Hepatocyte (in vitro differentiated cells): ENCODE measurements at regions not wholly inside any gene's neighbourhood (a gene's known extent, or its start where the extent isn't known, plus 50 kb on each side); places are given as distances from the start of the nearest gene placed in this dataset.

Source experiments
- DNase-seq: peaks from one replicate; pipeline ENCODE4 v3.0.0-alpha.2; 2016; ENCODE audit warnings: low spot score
- H2AFZ ChIP-seq: fragments of 200-600 bp; sonication (generic); 2 replicates; pipeline ENCODE4 v1.6.0; 2016; ENCODE audit warnings: antibody characterized with exemption, mild to moderate bottlenecking
- H3K27ac ChIP-seq: fragments of 200-600 bp; sonication (generic); 2 replicates; pipeline ENCODE4 v1.5.1; 2016; ENCODE audit warnings: mild to moderate bottlenecking
- H3K27me3 ChIP-seq: fragments of 200-600 bp; sonication (generic); 2 replicates; pipeline ENCODE4 v1.6.1; 2016
- H3K36me3 ChIP-seq: fragments of 200-600 bp; sonication (generic); replicated peaks from 2 replicates; pipeline ENCODE4 v1.5.1; 2016; ENCODE audit warnings: low read depth; ENCODE audit not compliant: insufficient read depth
- H3K4me1 ChIP-seq: fragments of 200-600 bp; sonication (generic); 2 replicates; pipeline ENCODE4 v1.5.1; 2016; ENCODE audit warnings: mild to moderate bottlenecking, moderate library complexity; ENCODE audit not compliant: insufficient read depth
- H3K4me2 ChIP-seq: fragments of 200-600 bp; sonication (generic); 2 replicates; pipeline ENCODE4 v1.6.0; 2016
- H3K4me3 ChIP-seq: fragments of 200-600 bp; sonication (generic); 2 replicates; pipeline ENCODE4 v1.5.1; 2016; ENCODE audit warnings: mild to moderate bottlenecking
- H3K79me2 ChIP-seq: fragments of 200-600 bp; sonication (generic); 2 replicates; pipeline ENCODE4 v1.6.0; 2017; ENCODE audit warnings: mild to moderate bottlenecking
- H3K9me2 ChIP-seq: fragments of 200-600 bp; sonication (generic); replicated peaks from 2 replicates; pipeline ENCODE4 v1.6.0; 2017; ENCODE audit warnings: mild to moderate bottlenecking; ENCODE audit not compliant: insufficient read depth
- H3K9me3 ChIP-seq: fragments of 200-600 bp; sonication (generic); 2 replicates; pipeline ENCODE4 v1.5.1; 2016; ENCODE audit warnings: low read depth, mild to moderate bottlenecking
- H4K20me1 ChIP-seq: fragments of 200-600 bp; sonication (generic); 2 replicates; pipeline ENCODE4 v1.6.0; 2016; ENCODE audit warnings: mild to moderate bottlenecking; ENCODE audit not compliant: insufficient read depth, poor library complexity, severe bottlenecking
- EZH2 ChIP-seq: fragments of 200-600 bp; sonication (generic); IDR thresholded peaks from 2 replicates; pipeline ENCODE4 v1.6.1; 2016; ENCODE audit warnings: antibody characterized with exemption, mild to moderate bottlenecking, borderline replicate concordance
- EZH2phosphoT487 ChIP-seq: fragments of 200-600 bp; sonication (generic); IDR thresholded peaks from one replicate; pipeline ENCODE4 v1.6.1; 2018; ENCODE audit warnings: antibody characterized with exemption, mild to moderate bottlenecking, low read depth, moderate library complexity; ENCODE audit not compliant: unreplicated experiment, severe bottlenecking
- WGBS: methylation state at CpG from one replicate; pipeline ENCODE4 v1.1.6; 2016; ENCODE audit warnings: low lambda C conversion rate; ENCODE audit errors: missing lambda C conversion rate; 5-methylcytosine and 5-hydroxymethylcytosine counted together
- TF ChIP-seq, protein P1 (sequence below): fragments of 200-600 bp; sonication (generic); IDR thresholded peaks from 2 replicates; pipeline ENCODE4 v1.5.1; 2016; ENCODE audit warnings: antibody characterized with exemption, mild to moderate bottlenecking; ENCODE audit not compliant: poor library complexity

DNA sequence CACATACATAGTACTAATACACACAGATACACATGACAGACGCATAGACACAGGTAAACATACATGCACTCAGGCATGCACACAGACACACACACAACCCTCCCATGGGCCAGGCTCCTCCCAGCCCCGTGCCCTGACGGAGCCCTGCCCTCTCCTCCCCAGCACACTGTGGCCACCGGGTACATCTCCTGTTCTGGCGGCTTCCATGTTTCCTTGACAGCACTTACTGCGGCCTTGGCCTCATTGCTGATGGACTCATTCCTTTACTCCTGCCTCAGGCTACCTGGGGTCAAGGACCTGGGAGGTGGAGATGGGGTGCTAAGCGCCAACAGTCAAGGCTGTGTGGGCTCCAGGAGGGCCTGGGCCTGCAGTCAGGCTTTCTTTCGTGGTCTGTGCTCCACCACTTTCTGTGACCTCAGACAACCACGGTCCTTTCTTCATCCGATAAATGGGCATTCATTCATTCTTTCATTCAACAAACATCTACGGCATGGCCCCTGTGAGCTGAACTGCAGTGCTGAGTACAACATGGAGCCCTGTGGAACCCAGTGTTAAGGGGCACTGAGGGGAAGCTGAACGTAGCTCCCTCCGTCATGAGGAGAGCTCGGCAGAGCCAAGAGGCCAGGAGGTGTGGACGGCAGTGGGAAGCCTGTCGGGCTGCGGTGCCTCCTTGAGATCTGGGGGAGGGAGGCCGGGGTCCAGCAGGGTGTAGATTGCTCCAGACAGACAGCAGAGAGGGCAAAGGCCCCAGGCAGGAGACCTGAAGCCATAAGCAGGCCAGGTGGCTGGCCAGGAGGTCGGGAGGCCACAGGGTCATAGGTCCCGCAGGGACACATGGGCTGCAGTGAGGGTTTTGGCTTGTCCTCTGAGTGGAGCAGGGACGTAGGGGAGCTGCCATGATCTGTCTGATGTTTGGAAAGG lies 190.4 kb upstream of the HDAC4 start:
- H3K4me3 ChIP-seq: no peak overlapping the region
- whole genome bisulfite sequencing: 92% methylated on average over 21 of the region's 21 CpGs
- H3K36me3 ChIP-seq: no peaks in the 10 kb centered on the region
- H3K27me3 ChIP-seq: no peaks in the 10 kb centered on the region
- no peak for DNase-seq
- no peaks in the 10 kb centered on the region for H3K9me2 ChIP-seq
- H3K27ac ChIP-seq: no peak overlapping the region
- no peaks in the 10 kb centered on the region for H3K79me2 ChIP-seq
- H2AFZ ChIP-seq: no peak overlapping the region
- no peaks in the 10 kb centered on the region for H4K20me1 ChIP-seq
- H3K4me2 ChIP-seq: no peak overlapping the region
- no peak for TF ChIP-seq EZH2
- TF ChIP-seq EZH2phosphoT487: no peak
- TF ChIP-seq, protein P1, sequence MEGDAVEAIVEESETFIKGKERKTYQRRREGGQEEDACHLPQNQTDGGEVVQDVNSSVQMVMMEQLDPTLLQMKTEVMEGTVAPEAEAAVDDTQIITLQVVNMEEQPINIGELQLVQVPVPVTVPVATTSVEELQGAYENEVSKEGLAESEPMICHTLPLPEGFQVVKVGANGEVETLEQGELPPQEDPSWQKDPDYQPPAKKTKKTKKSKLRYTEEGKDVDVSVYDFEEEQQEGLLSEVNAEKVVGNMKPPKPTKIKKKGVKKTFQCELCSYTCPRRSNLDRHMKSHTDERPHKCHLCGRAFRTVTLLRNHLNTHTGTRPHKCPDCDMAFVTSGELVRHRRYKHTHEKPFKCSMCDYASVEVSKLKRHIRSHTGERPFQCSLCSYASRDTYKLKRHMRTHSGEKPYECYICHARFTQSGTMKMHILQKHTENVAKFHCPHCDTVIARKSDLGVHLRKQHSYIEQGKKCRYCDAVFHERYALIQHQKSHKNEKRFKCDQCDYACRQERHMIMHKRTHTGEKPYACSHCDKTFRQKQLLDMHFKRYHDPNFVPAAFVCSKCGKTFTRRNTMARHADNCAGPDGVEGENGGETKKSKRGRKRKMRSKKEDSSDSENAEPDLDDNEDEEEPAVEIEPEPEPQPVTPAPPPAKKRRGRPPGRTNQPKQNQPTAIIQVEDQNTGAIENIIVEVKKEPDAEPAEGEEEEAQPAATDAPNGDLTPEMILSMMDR: no peak
- H3K4me1 ChIP-seq: no peaks in the 10 kb centered on the region
- no peaks in the 10 kb centered on the region for H3K9me3 ChIP-seq

DNA sequence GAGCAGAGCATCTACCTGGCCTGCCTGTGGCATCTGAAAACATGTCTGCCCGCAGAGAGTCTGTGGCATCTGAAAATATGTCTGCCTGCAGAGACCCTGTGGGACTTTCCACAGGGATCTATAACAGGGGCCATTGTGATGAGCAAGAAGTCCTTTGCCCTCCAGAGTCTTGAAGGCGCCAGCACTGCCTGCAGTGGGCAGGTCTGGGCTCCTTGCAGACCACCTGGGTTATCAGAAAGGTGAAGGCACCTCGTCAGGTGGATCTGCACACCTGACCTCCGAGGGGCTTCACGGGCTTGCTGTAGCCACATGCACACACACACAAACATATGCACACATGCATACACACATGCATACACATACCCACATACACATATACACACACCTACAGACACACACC lies 189.5 kb upstream of the HDAC4 start:
- H3K36me3 ChIP-seq: no peaks in the 10 kb centered on the region
- H3K4me3 ChIP-seq: no peak overlapping the region
- H3K9me2 ChIP-seq: no peaks in the 10 kb centered on the region
- 88% methylated on average over 5 of the region's 5 CpGs for WGBS
- H3K4me1 ChIP-seq: no peaks in the 10 kb centered on the region
- DNase-seq: no peak
- H3K27ac ChIP-seq: no peak overlapping the region
- H3K4me2 ChIP-seq: no peak overlapping the region
- H3K9me3 ChIP-seq: no peaks in the 10 kb centered on the region
- no peak overlapping the region for H2AFZ ChIP-seq
- TF ChIP-seq EZH2phosphoT487 (no peak), EZH2 (no peak)
- TF ChIP-seq, protein P1: no peak
- no peaks in the 10 kb centered on the region for H3K79me2 ChIP-seq
- H3K27me3 ChIP-seq: no peaks in the 10 kb centered on the region
- no peaks in the 10 kb centered on the region for H4K20me1 ChIP-seq

DNA sequence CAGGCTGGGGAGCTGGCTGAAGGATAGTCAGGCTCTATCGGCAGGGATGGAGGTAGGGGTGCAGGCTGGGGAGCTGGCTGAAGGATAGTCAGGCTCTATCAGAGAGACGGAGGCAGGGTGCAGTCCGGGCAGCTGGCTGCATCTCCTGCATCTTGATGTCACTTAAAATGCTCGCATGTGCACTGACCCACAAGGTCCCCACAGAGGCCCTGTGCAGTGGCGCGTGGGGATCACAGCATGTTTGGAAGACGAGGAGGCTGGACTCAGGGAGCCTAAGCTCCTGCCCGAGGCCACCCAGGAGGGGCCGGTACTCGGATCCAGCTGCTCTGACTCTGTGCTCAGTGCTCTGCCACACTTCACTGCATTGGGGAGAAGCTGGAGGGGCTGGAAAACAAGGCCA lies 189.0 kb upstream of the HDAC4 start:
- Histone ChIP-seq H3K27ac (no peak overlapping the region), H3K4me3 (no peak overlapping the region), H2AFZ (no peak overlapping the region), H4K20me1 (no peaks in the 10 kb centered on the region), H3K9me2 (no peaks in the 10 kb centered on the region), H3K36me3 (no peaks in the 10 kb centered on the region), H3K79me2 (no peaks in the 10 kb centered on the region), H3K4me1 (no peaks in the 10 kb centered on the region), H3K27me3 (no peaks in the 10 kb centered on the region), H3K4me2 (no peak overlapping the region), H3K9me3 (no peaks in the 10 kb centered on the region)
- TF ChIP-seq EZH2phosphoT487: no peak
- TF ChIP-seq, protein P1: no peak
- TF ChIP-seq EZH2: no peak
- 80% methylated on average over 10 of the region's 10 CpGs for WGBS
- DNase-seq: no peak
